Activated naive CD4-positive, alpha-beta T cell treated with Interleukin-2 at 50 U/mL for 16 hours (primary cell): ENCODE measurements at regions not wholly inside any gene's neighbourhood (a gene's known extent, or its start where the extent isn't known, plus 50 kb on each side); places are given as distances from the start of the nearest gene placed in this dataset.
A peak's percentile ranks its signal among the peaks of the same experiment; 100 is the strongest.
"Not testable (repeated sequence)": the region's sequence is repeated elsewhere in the genome, so short reads cannot be mapped to it uniquely, and the experiment has no call there.

Experiments used
- DNase-seq: peaks from one replicate; pipeline ENCODE4 v3.0.0-alpha.2; 2020

- no peak for DNase-seq
Measured at GRCh38 chr5:154614595-154614994, 136.6 kb upstream of the HAND1 start.

DNA sequence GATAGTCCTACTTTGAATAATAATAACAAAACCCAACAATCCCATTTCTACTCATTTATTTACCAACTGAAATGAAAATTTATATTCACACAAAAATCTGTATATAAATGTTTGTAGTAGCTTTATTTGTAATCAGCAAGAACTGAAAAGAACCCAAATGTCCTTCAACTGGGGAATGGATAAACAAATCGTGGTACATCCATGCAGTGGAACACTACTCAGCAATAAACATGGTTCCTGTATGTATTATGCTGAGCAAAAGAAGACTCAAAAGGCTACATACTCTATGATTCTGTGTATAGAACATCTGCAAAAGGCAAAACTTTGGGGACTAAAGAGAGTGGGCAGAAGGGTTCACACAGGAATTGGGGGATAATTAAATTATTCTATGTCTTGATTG lies 136.1 kb upstream of the HAND1 start:
- DNase-seq, result no peak

DNA sequence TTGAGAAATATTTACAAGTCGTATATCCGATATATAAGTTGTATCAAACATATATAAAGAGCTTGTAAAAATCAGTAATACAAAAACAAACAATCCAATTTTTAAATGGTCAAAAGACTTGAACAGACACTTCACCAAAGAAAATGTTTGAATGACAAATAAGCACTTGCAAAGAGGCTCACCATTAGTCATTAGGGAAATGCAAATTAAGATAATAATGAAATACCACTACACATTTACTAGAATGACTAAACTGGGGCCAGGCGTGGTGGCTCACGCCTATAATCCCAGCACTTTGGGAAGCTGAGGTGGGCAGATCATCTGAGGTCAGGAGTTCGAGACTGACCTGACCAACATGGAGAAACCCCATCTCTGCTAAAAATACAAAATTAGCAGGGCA lies 134.6 kb upstream of the HAND1 start:
- DNase-seq, result no peak

DNA sequence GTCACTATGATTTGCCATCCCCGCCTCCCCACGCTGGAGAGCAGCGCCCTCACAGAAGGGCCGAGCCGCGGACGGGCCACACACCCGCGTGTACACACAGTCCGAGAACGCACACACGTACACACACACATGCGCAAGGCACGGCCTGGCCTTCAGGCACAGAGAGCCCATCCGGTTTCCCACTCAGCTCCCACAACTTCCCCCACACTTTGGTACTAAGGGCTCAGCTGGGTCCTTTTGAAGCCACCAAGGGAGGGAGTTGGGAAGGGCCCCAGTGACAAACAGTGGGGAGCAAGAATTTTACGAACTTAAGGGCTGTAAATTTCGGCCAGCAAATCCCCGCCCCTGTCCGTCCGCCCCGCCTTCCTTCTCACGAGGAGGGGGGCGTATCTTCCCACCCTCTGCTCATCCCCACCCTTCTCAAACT lies 133.3 kb upstream of the HAND1 start:
- no peak for DNase-seq

GRCh38 chr5:154610321-154611154 lies 132.5 kb upstream of the HAND1 start:
- DNase-seq, result peak; percentile 59

DNA sequence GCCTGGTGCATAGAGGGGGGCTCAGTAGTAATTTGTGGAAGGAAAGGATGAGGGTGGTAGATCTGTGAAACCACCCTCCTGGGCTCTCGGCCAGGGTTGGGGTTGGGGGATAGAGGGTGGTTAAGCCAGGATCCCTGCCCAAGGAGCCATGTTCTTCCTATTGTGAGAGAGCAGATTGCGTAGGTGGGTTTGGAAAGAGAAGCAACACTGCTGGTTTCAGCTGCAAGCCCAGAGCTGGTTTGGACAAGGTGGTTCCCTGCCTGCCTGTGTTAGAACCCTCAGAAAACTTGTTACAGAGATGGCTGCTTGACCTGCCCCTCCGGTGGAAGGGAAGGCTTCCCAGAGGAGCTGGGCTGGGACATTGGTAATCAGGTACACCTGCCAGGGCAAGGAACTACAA lies 131.2 kb upstream of the HAND1 start:
- no peak for DNase-seq

DNA sequence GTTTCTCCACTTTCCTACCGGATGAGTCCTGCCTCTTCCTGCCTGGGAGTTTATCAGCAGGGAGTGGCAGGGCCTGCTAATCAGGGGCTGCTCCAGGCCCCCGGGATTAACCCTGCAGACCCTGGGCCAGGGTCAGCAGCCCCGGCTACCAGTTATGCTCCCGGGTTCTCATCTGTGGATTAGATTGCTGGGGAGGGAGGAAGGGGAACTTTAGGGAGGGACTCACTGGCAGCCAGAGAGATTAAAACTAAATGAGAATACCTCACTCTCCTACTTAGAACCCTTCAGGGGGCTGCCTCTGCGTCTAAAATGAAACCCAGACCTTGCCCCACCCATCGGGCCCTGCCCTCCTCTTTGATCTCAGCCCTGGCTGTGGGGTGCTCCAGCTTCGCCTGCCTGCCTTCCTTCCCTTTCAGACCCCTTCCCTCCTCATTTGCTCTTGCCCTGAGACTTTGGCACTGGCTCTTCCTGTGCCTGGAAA lies 130.5 kb upstream of the HAND1 start:
- DNase-seq, result no peak

- no peak for DNase-seq
Measured at GRCh38 chr5:154607746-154608145, 129.7 kb upstream of the HAND1 start.

DNA sequence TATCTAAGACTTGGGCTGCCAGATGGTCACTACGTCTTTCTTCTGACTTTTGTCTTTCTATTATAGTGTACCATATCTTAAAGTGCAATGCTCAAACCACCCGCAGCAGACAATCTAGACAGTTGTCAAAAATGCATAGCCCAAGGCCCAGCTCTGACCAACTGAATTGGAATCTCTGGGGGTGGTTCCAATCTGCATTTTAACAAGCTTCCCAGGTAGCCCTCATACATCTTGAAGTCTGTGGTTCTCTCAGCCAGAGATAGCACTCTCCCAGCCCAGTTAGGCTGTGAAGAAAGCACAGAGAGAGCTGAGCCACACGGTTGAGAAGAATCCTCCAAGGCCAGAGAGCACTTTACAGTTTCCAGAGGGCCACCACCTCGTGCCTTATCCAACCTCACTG lies 128.2 kb upstream of the HAND1 start:
- no peak for DNase-seq

DNA sequence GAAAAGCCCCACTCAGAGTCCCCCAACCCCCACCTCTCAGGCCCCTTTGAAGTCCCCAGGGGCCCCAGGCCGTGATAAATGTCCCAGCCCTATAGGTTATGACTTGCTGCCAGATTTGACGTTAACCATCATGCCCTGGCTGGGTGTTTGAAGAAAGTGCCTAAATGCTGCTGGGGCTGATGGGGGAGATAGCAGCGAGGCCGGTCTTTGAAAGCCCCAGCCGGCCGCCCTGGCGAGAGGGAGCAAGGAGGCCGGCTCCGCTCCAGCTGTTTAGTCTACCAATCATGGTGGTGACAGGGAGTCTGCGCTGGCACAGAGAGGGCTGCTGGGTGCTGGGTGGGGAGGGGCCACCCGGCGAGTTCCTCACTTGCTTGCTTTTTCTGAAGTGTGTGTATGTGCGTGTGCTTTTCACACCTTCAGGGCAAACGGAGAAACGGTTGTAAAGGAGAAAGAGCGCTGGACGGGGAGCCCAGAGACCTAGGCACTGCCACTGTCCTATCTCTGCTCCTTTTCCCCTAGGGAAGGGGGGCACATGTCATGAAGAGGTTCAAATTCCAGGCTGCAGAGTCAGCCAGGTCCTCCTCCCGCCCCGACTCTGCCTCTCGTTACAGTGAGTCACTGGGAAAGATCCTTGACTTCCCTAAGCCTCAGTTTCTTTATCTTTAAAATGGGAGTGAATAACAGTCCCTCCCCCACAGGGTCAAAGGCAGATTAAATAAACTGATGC lies 126.1 kb upstream of the HAND1 start:
- no peak for DNase-seq

DNA sequence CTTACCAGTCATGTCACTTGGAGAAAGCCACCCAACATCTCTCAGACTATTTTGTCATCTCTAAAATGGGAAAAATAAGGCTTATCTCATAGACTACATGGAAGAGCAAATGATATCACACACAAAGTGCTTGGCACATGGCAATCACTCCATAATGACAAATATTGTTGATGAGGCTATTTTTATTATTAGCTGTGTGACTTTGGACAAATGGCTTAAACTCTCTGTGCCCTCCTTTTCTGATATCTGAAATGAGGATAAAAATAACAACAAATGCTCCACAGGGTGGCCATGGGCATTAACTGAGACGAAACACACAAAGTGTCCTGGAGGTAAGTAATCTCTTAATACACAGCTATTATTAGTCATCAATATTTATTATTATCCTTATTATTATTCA lies 125.5 kb upstream of the HAND1 start:
- DNase-seq, result no peak

- DNase-seq, result no peak
Measured at GRCh38 chr5:154603011-154603410, 125.0 kb upstream of the HAND1 start.

DNA sequence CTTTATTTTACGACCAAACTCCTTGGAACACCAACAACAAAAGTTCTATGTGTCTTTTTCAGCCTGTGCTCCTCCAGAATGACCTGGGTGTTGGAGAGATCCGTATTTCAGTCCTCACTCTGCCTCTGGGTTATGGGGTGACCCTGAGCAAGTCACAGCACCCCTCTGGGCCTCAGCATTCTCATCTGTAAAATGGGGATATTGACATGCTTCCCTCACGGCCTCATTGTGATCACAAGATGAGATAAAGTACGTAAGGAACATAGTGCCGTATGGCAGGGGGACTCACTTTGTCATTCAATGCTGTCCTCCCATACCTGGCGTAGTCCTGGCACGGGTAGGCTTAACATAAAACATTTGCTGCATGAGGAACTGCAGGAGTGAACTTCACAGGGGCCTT lies 123.0 kb upstream of the HAND1 start:
- DNase-seq, result no peak

DNA sequence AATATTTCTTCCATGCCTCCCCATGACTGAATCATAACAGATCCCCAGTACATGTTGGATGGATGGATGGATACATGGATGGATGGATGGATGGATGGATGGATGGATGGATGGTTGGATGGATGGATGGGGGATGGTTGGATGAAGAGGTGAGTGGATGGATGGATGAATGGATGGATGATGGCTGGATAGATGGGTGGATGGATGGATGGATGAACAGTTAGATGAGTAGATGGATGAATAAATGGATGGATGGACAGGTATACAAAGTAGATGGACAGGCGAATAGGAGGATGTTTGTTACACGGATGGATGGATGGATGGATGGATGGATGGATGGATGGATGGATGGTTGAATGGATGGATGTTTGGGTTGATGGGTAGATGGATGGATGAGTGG lies 120.0 kb upstream of the HAND1 start:
- DNase-seq, result no peak

DNA sequence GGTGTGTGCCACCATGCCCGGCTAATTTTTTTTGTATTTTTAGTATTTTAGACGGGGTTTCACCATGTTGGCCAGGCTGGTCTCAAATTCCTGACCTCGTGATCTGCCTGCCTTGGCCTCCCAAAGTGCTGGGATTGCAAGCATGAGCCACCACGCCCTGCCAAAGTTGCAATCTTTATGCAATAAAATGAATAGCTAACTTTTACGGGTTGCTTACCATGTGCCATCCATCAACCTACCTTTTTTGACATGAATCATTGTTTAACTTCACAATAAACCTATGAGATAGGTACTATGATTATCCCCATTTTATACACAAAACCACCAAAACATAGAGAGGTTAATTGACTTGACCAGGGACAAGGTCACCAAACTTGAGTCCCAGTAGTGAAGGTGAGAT lies 118.8 kb upstream of the HAND1 start:
- not testable (repeated sequence) for DNase-seq

GRCh38 chr5:154595662-154596061 lies 117.6 kb upstream of the HAND1 start:
- no peak for DNase-seq

DNA sequence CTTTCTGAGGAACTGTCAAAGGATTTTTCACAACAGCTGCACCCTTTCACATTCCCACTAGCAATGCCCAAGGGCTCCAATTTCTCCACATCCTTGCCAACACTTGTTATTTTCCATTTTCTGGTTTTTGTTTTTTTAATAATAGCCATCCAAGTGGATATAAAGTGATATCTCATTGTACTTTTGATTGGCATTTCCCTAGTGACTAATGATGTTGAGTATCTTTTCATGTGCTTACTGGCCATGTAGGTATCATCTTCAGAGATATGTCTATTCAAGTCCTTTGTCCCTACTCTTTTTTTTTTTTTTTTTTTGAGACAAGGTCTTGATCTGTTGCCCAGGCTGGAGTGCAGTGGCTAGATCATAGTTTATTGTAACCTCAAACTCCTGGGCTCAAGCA lies 115.8 kb upstream of the HAND1 start:
- DNase-seq, result no peak

DNA sequence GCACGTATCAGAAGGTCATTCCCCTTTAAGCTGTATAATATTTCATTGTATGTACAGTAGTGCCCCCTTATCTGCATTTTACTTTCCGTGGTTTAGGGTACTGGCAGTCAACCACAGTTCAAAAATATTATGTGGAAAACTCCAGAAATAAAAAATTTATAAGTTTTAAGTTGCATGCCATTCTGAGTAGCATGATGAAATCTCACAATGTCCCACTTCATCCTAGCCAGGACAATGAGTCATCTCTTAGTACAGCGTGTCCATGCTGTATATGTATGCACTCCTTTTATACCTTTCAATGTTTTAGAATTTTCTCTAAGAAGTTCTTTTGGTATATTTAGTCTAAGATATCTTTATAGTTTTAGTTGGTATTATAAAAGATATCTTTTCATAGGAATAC lies 115.0 kb upstream of the HAND1 start:
- DNase-seq, result no peak

GRCh38 chr5:154590093-154590724 lies 112.2 kb upstream of the HAND1 start:
- DNase-seq, result no peak

DNA sequence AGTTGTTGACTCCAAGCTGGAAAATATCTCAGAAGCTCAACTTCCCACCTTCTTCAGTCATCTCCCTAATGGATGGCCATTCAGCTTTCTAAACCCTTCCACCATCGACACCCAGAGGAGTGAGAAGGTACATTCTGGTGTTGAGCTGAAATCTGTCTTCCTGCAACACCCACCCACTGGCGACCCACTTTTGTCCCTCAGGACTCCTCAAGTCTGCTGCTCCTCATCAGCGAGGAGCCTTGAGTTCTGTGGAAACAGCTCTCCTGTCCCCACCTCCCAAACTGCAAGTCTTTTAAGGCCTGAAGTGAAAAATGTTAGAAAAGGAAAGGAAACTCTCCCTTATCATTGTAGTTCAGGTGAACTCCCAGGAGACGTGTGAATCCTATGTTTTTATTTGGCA lies 111.5 kb upstream of the HAND1 start:
- DNase-seq, result no peak

- DNase-seq, result not testable (repeated sequence)
Measured at GRCh38 chr5:154588833-154589425, 110.9 kb upstream of the HAND1 start.

DNA sequence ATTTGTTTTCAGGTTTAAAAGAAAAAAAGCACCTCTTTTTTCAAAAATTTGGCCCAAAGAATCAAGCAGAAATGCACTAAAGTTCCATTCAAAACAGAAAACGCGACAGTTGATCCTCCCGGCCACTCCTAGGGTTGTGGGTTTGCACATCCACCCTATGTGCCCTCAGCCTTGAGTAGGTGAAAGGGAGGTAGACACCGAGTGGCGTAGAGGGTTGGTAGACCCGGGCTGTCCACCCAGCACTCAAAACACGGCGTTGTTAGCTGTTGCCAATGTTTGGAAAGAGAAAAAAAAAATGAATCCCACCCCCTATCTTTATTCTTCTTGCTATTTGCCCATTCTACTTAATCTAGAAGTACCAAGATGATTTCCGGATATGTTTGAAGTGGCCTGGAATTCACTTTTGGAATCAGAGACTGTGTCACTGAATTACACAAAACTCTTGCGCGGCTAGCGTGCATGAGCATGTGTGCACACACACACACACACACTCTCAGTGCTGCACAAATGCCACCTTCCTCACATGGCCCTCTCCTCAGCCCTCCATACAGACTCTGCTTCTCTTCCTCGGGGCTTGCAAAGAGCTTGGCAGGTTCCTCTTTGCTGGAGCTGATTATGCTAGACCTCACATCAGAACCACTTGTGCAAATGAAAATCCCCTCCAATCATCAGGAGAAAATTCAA lies 110.2 kb upstream of the HAND1 start:
- DNase-seq, result no peak
